DMS153 treated with DMSO at 0.1 percent for 48 hours (cell line): ENCODE measurements at regions not wholly inside any gene's neighbourhood (a gene's known extent, or its start where the extent isn't known, plus 50 kb on each side); places are given as distances from the start of the nearest gene placed in this dataset.

Experiments used
- DNase-seq: peaks from one replicate; lab custom pipeline; 2025; ENCODE audit not compliant: unreplicated experiment; lab: John Stamatoyannopoulos, UW

- DNase-seq = no peak
Measured at GRCh38 chr2:221640686-221641085, 68.6 kb upstream of the EPHA4 start.

- no peak for DNase-seq
Measured at GRCh38 chr2:221637851-221638250, 65.7 kb upstream of the EPHA4 start.

GRCh38 chr2:221635949-221636348 lies 63.8 kb upstream of the EPHA4 start:
- DNase-seq = no peak

- DNase-seq = no peak
Measured at GRCh38 chr2:221629468-221629867, 57.4 kb upstream of the EPHA4 start.

- DNase-seq = no peak
Measured at GRCh38 chr2:221624475-221624874, 52.4 kb upstream of the EPHA4 start.
